ENCODE measurements at regions not wholly inside any gene's neighbourhood (a gene's known extent, or its start where the extent isn't known, plus 50 kb on each side); places are given as distances from the start of the nearest gene placed in this dataset.

- TF ChIP-seq CTCF (IDR thresholded peaks at IDR 0.05; ENCODE audit: poor library complexity), result no peak
- no peak for TF ChIP-seq EZH2 (IDR thresholded peaks at IDR 0.05; ENCODE audit: borderline replicate concordance)
- TF ChIP-seq EZH2phosphoT487 (IDR thresholded peaks at IDR 0.05; ENCODE audit: low read depth, severe bottlenecking, unreplicated experiment), result no peak
Observed at GRCh38 chr5:97544678-97545077, 361.6 kb upstream of the RIOK2 start.
